GM18858 (cell line): ENCODE measurements at regions not wholly inside any gene's neighbourhood (a gene's known extent, or its start where the extent isn't known, plus 50 kb on each side); places are given as distances from the start of the nearest gene placed in this dataset.
"Not testable (repeated sequence)": the region's sequence is repeated elsewhere in the genome, so short reads cannot be mapped to it uniquely, and the experiment has no call there.

Experiments
- ATAC-seq: cut with Tn5 transposase; IDR thresholded peaks from one replicate; pipeline ENCODE4 v1.9.1; 2021; ENCODE audit not compliant: unreplicated experiment

GRCh38 chr13:58340895-58341294, 709.4 kb downstream of the PCDH17 start:
- ATAC-seq, result no peak

GRCh38 chr13:58341318-58341717, 709.8 kb downstream of the PCDH17 start:
- no peak for ATAC-seq

GRCh38 chr13:58343076-58343475, 711.5 kb downstream of the PCDH17 start:
- ATAC-seq, result no peak

- ATAC-seq, result not testable (repeated sequence)
Measured at GRCh38 chr13:58352100-58352499, 720.6 kb downstream of the PCDH17 start.

GRCh38 chr13:58369936-58370335, 738.4 kb downstream of the PCDH17 start:
- ATAC-seq, result no peak

- no peak for ATAC-seq
Measured at GRCh38 chr13:58376349-58376748, 744.8 kb downstream of the PCDH17 start.

GRCh38 chr13:58376775-58377174, 745.2 kb downstream of the PCDH17 start:
- ATAC-seq, result peak; percentile 90

GRCh38 chr13:58379221-58379620, 747.7 kb downstream of the PCDH17 start:
- no peak for ATAC-seq

- not testable (repeated sequence) for ATAC-seq
Measured at GRCh38 chr13:58385336-58385735, 753.8 kb downstream of the PCDH17 start.

GRCh38 chr13:58397596-58398387, 766.2 kb downstream of the PCDH17 start:
- no peak for ATAC-seq

GRCh38 chr13:58399263-58399662, 767.7 kb downstream of the PCDH17 start:
- no peak for ATAC-seq

- ATAC-seq, result no peak
Measured at GRCh38 chr13:58406545-58406944, 775.0 kb downstream of the PCDH17 start.

- ATAC-seq, result no peak
Measured at GRCh38 chr13:58429917-58430316, 798.4 kb downstream of the PCDH17 start.

GRCh38 chr13:58434943-58435342, 803.4 kb downstream of the PCDH17 start:
- ATAC-seq, result no peak

- ATAC-seq, result no peak
Measured at GRCh38 chr13:58437427-58437826, 805.9 kb downstream of the PCDH17 start.

GRCh38 chr13:58446979-58447378, 815.4 kb downstream of the PCDH17 start:
- no peak for ATAC-seq

GRCh38 chr13:58452123-58452623, 820.6 kb downstream of the PCDH17 start:
- ATAC-seq, result no peak

GRCh38 chr13:58455094-58455493, 823.5 kb downstream of the PCDH17 start:
- no peak for ATAC-seq

GRCh38 chr13:58461217-58461616, 829.7 kb downstream of the PCDH17 start:
- no peak for ATAC-seq

GRCh38 chr13:58463841-58464240, 832.3 kb downstream of the PCDH17 start:
- ATAC-seq, result no peak

- ATAC-seq, result no peak
Measured at GRCh38 chr13:58467176-58467575, 835.6 kb downstream of the PCDH17 start.

GRCh38 chr13:58472483-58472882, 840.9 kb downstream of the PCDH17 start:
- ATAC-seq, result no peak

- no peak for ATAC-seq
Measured at GRCh38 chr13:58474581-58474980, 843.0 kb downstream of the PCDH17 start.
